ENCODE measurements at regions not wholly inside any gene's neighbourhood (a gene's known extent, or its start where the extent isn't known, plus 50 kb on each side); places are given as distances from the start of the nearest gene placed in this dataset.

- POLR2A ChIA-PET (ENCODE audit: unreplicated experiment) = no interaction called here
- dilution Hi-C loops (cut with HindIII; ENCODE audit: low sequenced_read_pairs, unreplicated experiment) = no loop called here
- no peaks in the 10 kb centered on the region for H3K9me3 ChIP-seq (ENCODE audit: control insufficient read depth, insufficient read depth, low read length)
These were observed 53.5 kb upstream of the CTTNBP2NL start for GRCh38 chr1:112342558-112342957.

More at GRCh38 chr1:112342558-112342957, 53.5 kb upstream of the CTTNBP2NL start:
- H3K4me3 ChIP-seq (ENCODE audit: insufficient read depth, low read depth, low read length) = no peak overlapping the region
- no peak overlapping the region for H3K4ac ChIP-seq (ENCODE audit: low read depth, low read length)
- no peak overlapping the region for H3K18ac ChIP-seq (ENCODE audit: low read depth, low read length)
- no peak overlapping the region for H2AK9ac ChIP-seq (replicated peaks; ENCODE audit: low read depth, low read length, poor library complexity)
- H4K20me1 ChIP-seq (ENCODE audit: insufficient read depth, low read length) = no peaks in the 10 kb centered on the region
- no peak overlapping the region for H4K8ac ChIP-seq (ENCODE audit: low read depth in 2 of 2, low read length in 2 of 2)
- no peak overlapping the region for H2BK120ac ChIP-seq (ENCODE audit: low read depth, low read length)
- no TSS peak for BruUV-seq (replicated peaks)
- H2BK5ac ChIP-seq (ENCODE audit: low read depth, low read length, poor library complexity, severe bottlenecking) = no peak overlapping the region
- H2BK20ac ChIP-seq (ENCODE audit: low read depth, low read length) = no peak overlapping the region
- H3K23ac ChIP-seq (ENCODE audit: low read depth, low read length) = no peak overlapping the region
- in situ Hi-C loops (cut with MboI; ENCODE audit: low sequenced_read_pairs) = no loop called here
- intact Hi-C loops (cut with micrococcal nuclease) = no loop called here
- CTCF ChIA-PET = no interaction called here
- ATAC-seq (ENCODE audit: low read depth) = no peak
- no peak overlapping the region for H4K5ac ChIP-seq (ENCODE audit: low read depth, low read length)
- H3K14ac ChIP-seq (replicated peaks; ENCODE audit: low read depth, low read length) = no peak overlapping the region
- no peak overlapping the region for H4K91ac ChIP-seq (ENCODE audit: insufficient read depth, low read depth, low read length)
- no peak overlapping the region for H3K56ac ChIP-seq (ENCODE audit: extremely low read depth, insufficient read depth, low read length)
- H2AFZ ChIP-seq (replicated peaks; ENCODE audit: low read length, poor library complexity) = no peak overlapping the region
- 0% methylated on average over 1 of the region's 3 CpGs; no CpG with 5 or more reads in 1 of the 2 experiments for WGBS, 2 experiments (ENCODE audit: extremely low coverage in 2 of 2, insufficient read length in 1 of 2)
- peaks cover 38% of the 10 kb centered on the region for H3K27me3 ChIP-seq (ENCODE audit: control insufficient read depth, insufficient read depth, low read length)
- no peak overlapping the region for H3K9ac ChIP-seq (ENCODE audit: low read depth, low read length)
- H3K4me1 ChIP-seq (ENCODE audit: control insufficient read depth, insufficient read depth, low read length) = no peaks in the 10 kb centered on the region
- no peak overlapping the region for H2AK5ac ChIP-seq (ENCODE audit: low read depth, low read length)
- H3K79me1 ChIP-seq (ENCODE audit: low read depth in 1 of 2, low read length in 2 of 2) = no peaks in the 10 kb centered on the region
- no peak for DNase-seq
- H3K4me2 ChIP-seq (ENCODE audit: low read depth, low read length) = no peak overlapping the region
- H3K9me1 ChIP-seq (ENCODE audit: insufficient read depth, low read length) = no peaks in the 10 kb centered on the region
- no peaks in the 10 kb centered on the region for H3K36me3 ChIP-seq (ENCODE audit: control insufficient read depth, insufficient read depth, low read length)
- TF ChIP-seq CEBPB (IDR thresholded peaks at IDR 0.05; ENCODE audit: low read depth, low read length) (no peak), RFX5 (IDR thresholded peaks at IDR 0.05; ENCODE audit: low read depth, low read length) (no peak), ELK1 (IDR thresholded peaks at IDR 0.05; ENCODE audit: borderline replicate concordance, low read depth, low read length) (no peak), POLR2A (IDR thresholded peaks at IDR 0.05; ENCODE audit: low read depth, low read length) (no peak), CHD1 (IDR thresholded peaks at IDR 0.05; ENCODE audit: low read depth, low read length) (no peak), MXI1 (IDR thresholded peaks at IDR 0.05; ENCODE audit: borderline replicate concordance, low read depth, low read length) (no peak), USF2 (IDR thresholded peaks at IDR 0.05; ENCODE audit: low read depth, low read length) (no peak), BHLHE40 (IDR thresholded peaks at IDR 0.05; ENCODE audit: low read depth, low read length) (no peak), MAZ (IDR thresholded peaks at IDR 0.05; ENCODE audit: borderline replicate concordance, low read depth, low read length) (no peak), MAFK (IDR thresholded peaks at IDR 0.05; ENCODE audit: low read depth, low read length) (no peak), SMC3 (IDR thresholded peaks at IDR 0.05; ENCODE audit: low read depth, low read length) (no peak), FOS (IDR thresholded peaks at IDR 0.05; ENCODE audit: low read depth, low read length) (no peak), RAD21 (IDR thresholded peaks at IDR 0.05; ENCODE audit: low read length) (no peak), NFE2L2 (IDR thresholded peaks at IDR 0.05; ENCODE audit: low read depth, low read length) (no peak), RCOR1 (IDR thresholded peaks at IDR 0.05; ENCODE audit: insufficient replicate concordance, low read length) (no peak), CTCF (conservative IDR thresholded peaks at IDR 0.05; ENCODE audit: low read depth, low read length) (no peak)
- no peak overlapping the region for H2BK15ac ChIP-seq (ENCODE audit: low read depth, low read length)
- no peak overlapping the region for H3K27ac ChIP-seq (ENCODE audit: insufficient read depth, low read length)
